ENCODE measurements at regions not wholly inside any gene's neighbourhood (a gene's known extent, or its start where the extent isn't known, plus 50 kb on each side); places are given as distances from the start of the nearest gene placed in this dataset.

GRCh38 chr1:201724039-201724765 lies 104.8 kb upstream of the IPO9 start:
- no peak overlapping the region for H3K56ac ChIP-seq (replicated peaks; ENCODE audit: insufficient read length, low read depth, low read length)
- TF ChIP-seq EZH2 (IDR thresholded peaks at IDR 0.05; ENCODE audit: low read depth, low read length, severe bottlenecking) (no peak), SAP30 (IDR thresholded peaks at IDR 0.05; ENCODE audit: insufficient read depth, insufficient replicate concordance, low read length) (no peak)
- WGBS, 2 experiments (ENCODE audit: extremely low coverage in 1 of 2, insufficient coverage in 1 of 2, insufficient read length in 1 of 2, insufficient replicate concordance in 2 of 2, low coverage in 1 of 2, low lambda C conversion rate in 2 of 2, missing lambda C conversion rate in 1 of 2) = 77% methylated on average over 9 of the region's 9 CpGs; no CpG with 5 or more reads in 1 of the 2 experiments
- H3K79me1 ChIP-seq (ENCODE audit: low read depth, low read length) = no peaks in the 10 kb centered on the region
- no peaks in the 10 kb centered on the region for H3K79me2 ChIP-seq (ENCODE audit: control insufficient read depth in 1 of 2, insufficient read depth in 2 of 2, low read length in 2 of 2)
- H3K4me1 ChIP-seq (replicated peaks in 1 of 4; ENCODE audit: control insufficient read depth in 3 of 4, insufficient read depth in 4 of 4, low read length in 3 of 4) = peaks cover 0 to 14% (median 7%) of the 10 kb centered on the region in 4 experiments; a peak in 6 of 7 replicates
- no peak overlapping the region for H2BK120ac ChIP-seq (replicated peaks; ENCODE audit: low read depth, low read length)
- CTCF ChIA-PET (ENCODE audit: partially characterized antibody) = interaction anchor here (0.8 to 28.1 kb wide), 8 partner anchors 9 to 193 kb away, joined by 3 to 823 read pairs (median 6); no protein-coding TSS in a partner anchor
- no peak overlapping the region for H3K4me3 ChIP-seq (ENCODE audit: extremely low read depth in 1 of 4, insufficient read depth in 2 of 4, low read depth in 3 of 4, low read length in 4 of 4)
- FAIRE-seq (no peak), DNase-seq (ENCODE audit: low read depth in 1 of 2, low spot score in 2 of 2) (no peak)
- no peaks in the 10 kb centered on the region for H4K20me1 ChIP-seq (replicated peaks in 1 of 2; ENCODE audit: control insufficient read depth in 1 of 2, insufficient read depth in 2 of 2, low read length in 2 of 2)
- no peaks in the 10 kb centered on the region for H3K9me3 ChIP-seq (ENCODE audit: insufficient read depth in 2 of 2, low read depth in 1 of 2, low read length in 1 of 2)
- no peak overlapping the region for H2BK20ac ChIP-seq (ENCODE audit: low read length)
- no peak overlapping the region for H3K14ac ChIP-seq (ENCODE audit: insufficient read length)
- H3K23ac ChIP-seq (ENCODE audit: insufficient read length) = no peak overlapping the region
- no peaks in the 10 kb centered on the region for H3K36me3 ChIP-seq (ENCODE audit: control insufficient read depth in 2 of 4, insufficient read depth in 4 of 4, low read length in 3 of 4)
- H4K8ac ChIP-seq (ENCODE audit: extremely low read depth, insufficient read depth, low read length) = no peak overlapping the region
- no peak overlapping the region for H3K18ac ChIP-seq (ENCODE audit: extremely low read depth, low read length)
- no peak overlapping the region for H2AFZ ChIP-seq (ENCODE audit: low read length)
- no peaks in the 10 kb centered on the region for H3K27me3 ChIP-seq (replicated peaks in 1 of 4; ENCODE audit: control insufficient read depth in 3 of 4, extremely low read depth in 1 of 4, insufficient read depth in 3 of 4, low read length in 3 of 4)
- H2BK15ac ChIP-seq (ENCODE audit: low read length) = peak overlapping the region; percentile 14; the same call in 1 of the 2 replicates
- H3K23me2 ChIP-seq (ENCODE audit: low read depth, low read length) = no peaks in the 10 kb centered on the region
- H2AK5ac ChIP-seq (ENCODE audit: low read depth, low read length) = no peak overlapping the region
- POLR2A ChIA-PET (ENCODE audit: partially characterized antibody) = interaction anchor here (1.0 to 2.4 kb wide), 2 partner anchors 16 to 192 kb away, joined by 3 to 10 read pairs; no protein-coding TSS in a partner anchor
- H3K9ac ChIP-seq (replicated peaks in 1 of 4; ENCODE audit: extremely low read depth in 1 of 4, low read depth in 3 of 4, low read length in 3 of 4) = no peak overlapping the region
- no peak overlapping the region for H4K91ac ChIP-seq (replicated peaks; ENCODE audit: insufficient read length, low read length)
- no peak overlapping the region for H3K4me2 ChIP-seq (ENCODE audit: insufficient read depth in 1 of 2, low read depth in 2 of 2, low read length in 2 of 2)
- no peak overlapping the region for H2BK5ac ChIP-seq (ENCODE audit: low read depth, low read length)
- no peak overlapping the region for H3K27ac ChIP-seq (ENCODE audit: low read depth, low read length)
- H4K5ac ChIP-seq (ENCODE audit: insufficient read length, low read depth, low read length) = no peak overlapping the region
- no peak overlapping the region for H3K4ac ChIP-seq (replicated peaks; ENCODE audit: insufficient read length, low read depth, low read length)
- no peak overlapping the region for H2BK12ac ChIP-seq (ENCODE audit: low read depth, low read length)

Data from H1 (cell line).